Activated T-helper 17 cell treated with anti-CD3 and anti-CD28 coated beads, Interleukin-2, amount 50 U/mL, for 72 hours (primary cell): ENCODE measurements at regions not wholly inside any gene's neighbourhood (a gene's known extent, or its start where the extent isn't known, plus 50 kb on each side); places are given as distances from the start of the nearest gene placed in this dataset.

Source experiments
- ATAC-seq: fragments of 150-1000 bp; cut with Tn5 transposase; replicated peaks from 2 replicates; pipeline ENCODE4 v1.10.0; 2021; ENCODE audit warnings: mild to moderate bottlenecking, moderate library complexity
- H3K27ac Mint-ChIP-seq: one replicate; pipeline ENCODE4 v1.8.0; 2022; ENCODE audit warnings: mixed read lengths
- H3K27me3 Mint-ChIP-seq: one replicate; pipeline ENCODE4 v1.8.0; 2022; ENCODE audit warnings: mixed read lengths
- H3K36me3 Mint-ChIP-seq: one replicate; pipeline ENCODE4 v1.8.0; 2022; ENCODE audit warnings: low read depth, mild to moderate bottlenecking, mixed read lengths
- H3K4me1 Mint-ChIP-seq: one replicate; pipeline ENCODE4 v1.8.0; 2022; ENCODE audit warnings: mixed read lengths
- H3K4me3 Mint-ChIP-seq: one replicate; pipeline ENCODE4 v1.8.0; 2022; ENCODE audit warnings: mild to moderate bottlenecking, mixed read lengths
- H3K9me3 Mint-ChIP-seq: one replicate; pipeline ENCODE4 v1.8.0; 2022; ENCODE audit warnings: mixed read lengths

GRCh38 chr2:47276061-47276460 is 93.0 kb upstream of the EPCAM start:
- Mint-ChIP-seq H3K4me1 (no peaks in the 10 kb centered on the region), H3K9me3 (no peaks in the 10 kb centered on the region), H3K36me3 (no peaks in the 10 kb centered on the region), H3K4me3 (no peak overlapping the region), H3K27me3 (peaks cover 3% of the 10 kb centered on the region), H3K27ac (no peak overlapping the region)
- ATAC-seq, result no peak

GRCh38 chr2:47274054-47274782 is 94.9 kb upstream of the EPCAM start:
- H3K36me3 Mint-ChIP-seq, result no peaks in the 10 kb centered on the region
- H3K27me3 Mint-ChIP-seq, result no peaks in the 10 kb centered on the region
- no peaks in the 10 kb centered on the region for H3K4me1 Mint-ChIP-seq
- no peaks in the 10 kb centered on the region for H3K9me3 Mint-ChIP-seq
- no peak for ATAC-seq
- no peak overlapping the region for H3K4me3 Mint-ChIP-seq
- H3K27ac Mint-ChIP-seq, result no peak overlapping the region

DNA sequence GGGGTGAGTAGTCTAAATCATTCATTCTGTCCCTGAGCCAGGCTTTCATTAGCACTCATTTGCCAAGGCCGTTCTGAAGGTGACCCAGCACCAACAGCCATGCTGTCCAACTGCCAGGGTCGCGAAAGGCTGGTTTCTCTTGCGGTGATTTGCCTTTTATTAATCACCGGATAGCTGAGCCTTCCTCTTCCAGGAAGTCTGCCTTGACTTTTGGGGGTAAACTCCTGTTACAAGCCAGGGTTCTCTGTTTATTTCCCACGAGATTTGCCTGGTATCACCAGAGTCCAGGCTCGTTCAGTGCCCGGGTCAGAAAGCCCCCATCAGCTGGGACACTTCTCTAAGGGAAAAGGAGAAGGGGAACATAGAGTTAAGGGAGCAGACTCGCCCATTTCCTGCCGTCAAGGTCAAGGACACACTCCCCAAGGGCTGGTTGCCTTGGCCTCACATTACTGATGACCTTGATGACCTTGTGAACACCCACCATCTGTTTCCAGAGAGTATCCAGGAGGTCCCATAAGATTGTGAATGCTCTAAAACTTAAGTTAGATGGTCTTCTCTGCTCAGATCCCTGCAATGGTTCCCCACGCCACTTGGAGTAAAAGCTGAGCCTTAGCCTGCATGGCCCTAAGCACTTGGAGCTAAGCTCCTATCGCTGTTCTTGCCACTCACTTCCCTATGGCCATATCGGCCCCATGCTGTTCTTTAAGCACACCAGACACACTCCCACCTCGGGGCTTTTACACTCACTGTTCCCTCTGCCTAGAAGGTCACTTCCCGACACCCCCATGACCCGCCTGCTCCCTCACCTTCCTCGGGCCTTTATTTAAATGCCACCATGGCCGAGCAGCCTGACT is 96.0 kb upstream of the EPCAM start:
- no peaks in the 10 kb centered on the region for H3K36me3 Mint-ChIP-seq
- H3K4me1 Mint-ChIP-seq, result no peaks in the 10 kb centered on the region
- peak overlapping the region; percentile 50 for H3K4me3 Mint-ChIP-seq
- no peak overlapping the region for H3K27ac Mint-ChIP-seq
- ATAC-seq, result no peak
- H3K9me3 Mint-ChIP-seq, result no peaks in the 10 kb centered on the region
- H3K27me3 Mint-ChIP-seq, result no peaks in the 10 kb centered on the region

DNA sequence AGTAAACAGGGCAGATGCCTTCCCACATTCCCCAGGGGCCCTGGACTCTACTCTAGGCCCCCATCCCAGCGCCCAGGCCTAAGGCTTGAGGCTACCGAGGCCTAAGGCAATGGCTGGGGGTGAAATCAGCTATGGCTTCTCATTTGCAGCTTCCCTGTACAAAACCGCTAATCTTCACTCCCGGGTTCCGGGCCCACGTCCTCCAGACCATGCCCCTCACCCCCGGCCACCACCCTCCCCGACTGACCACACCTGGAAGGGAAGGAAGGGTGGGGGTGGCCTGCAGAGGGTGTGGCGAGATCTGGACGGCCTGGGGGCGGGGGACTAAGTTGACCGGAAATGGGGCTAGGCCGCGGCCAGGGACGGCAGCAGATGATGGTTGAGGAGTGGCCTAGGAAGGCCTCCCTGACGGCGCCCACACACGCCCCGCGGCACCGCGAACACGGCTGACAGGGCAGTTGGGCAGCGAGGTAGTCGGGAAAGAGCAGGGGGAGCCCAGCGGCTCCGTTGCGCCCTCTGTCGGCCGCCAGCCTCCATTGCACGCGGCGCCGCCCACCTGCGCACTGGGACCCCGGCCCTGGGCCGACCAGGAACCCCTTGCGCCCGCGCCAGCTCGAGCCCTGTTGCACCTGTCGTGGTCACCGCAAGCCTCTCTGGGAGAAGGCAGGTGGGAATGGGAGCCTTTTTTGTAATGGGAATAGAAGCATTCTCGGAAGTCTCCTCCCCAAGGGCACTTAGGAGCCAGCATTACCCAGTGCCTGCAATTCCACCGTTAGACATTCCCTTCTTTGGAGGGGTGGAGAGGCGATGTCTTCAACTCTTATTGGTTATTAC is 95.9 kb upstream of the CALM2 start:
- Mint-ChIP-seq H3K36me3 (no peaks in the 10 kb centered on the region), H3K9me3 (no peaks in the 10 kb centered on the region), H3K4me3 (peak overlapping the region; percentile 50), H3K27ac (peak overlapping the region; percentile 73), H3K4me1 (no peaks in the 10 kb centered on the region), H3K27me3 (no peaks in the 10 kb centered on the region)
- ATAC-seq, result peak; percentile 88

DNA sequence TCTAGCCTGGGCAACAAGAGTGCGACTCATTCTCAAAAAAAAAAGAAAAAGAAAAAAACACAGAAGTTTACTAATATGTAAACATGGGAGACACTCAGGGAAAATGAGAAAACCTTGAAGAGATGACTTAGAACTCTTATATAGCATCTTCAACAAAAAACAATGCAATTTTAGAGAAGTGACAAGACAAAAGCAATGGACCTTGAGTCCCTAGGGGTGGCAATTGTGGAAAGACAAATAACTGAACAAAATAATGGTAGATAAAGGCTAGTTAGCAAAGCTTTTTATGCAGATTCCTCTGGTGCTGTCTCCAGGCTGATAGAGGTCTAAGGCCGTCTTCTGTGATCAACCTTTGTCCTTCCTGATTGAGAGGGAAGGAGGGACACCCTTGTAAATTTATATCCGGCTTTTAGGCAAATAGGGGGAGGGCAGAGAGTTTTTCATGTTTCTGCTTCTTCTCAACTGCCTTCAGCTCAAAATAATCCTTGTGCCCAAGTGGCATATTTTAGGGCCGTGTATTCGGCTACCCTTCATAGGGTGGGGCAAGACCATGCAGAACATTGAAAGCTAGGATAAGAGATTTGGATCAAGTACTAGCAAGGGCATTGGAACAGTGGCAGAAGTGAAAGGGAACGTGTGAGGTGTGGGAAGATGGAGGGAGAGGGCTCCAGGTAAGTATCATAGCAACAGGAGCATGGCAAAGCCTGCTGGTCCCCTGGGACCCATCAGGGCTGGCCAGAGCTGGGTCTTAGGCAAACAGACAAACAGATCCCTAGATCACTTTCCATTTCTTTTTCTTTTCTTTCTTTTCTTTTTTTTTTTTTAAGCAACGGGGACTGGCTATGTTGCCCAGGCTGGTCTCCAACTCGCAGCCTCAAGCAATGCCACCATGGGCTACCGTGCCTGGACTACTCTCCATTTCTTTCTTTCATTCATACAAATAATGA is 95.0 kb upstream of the CALM2 start:
- Mint-ChIP-seq H3K4me3 (peak overlapping the region; percentile 50), H3K4me1 (no peaks in the 10 kb centered on the region), H3K36me3 (no peaks in the 10 kb centered on the region), H3K27me3 (no peaks in the 10 kb centered on the region), H3K27ac (peak overlapping the region; percentile 73), H3K9me3 (no peaks in the 10 kb centered on the region)
- no peak for ATAC-seq

DNA sequence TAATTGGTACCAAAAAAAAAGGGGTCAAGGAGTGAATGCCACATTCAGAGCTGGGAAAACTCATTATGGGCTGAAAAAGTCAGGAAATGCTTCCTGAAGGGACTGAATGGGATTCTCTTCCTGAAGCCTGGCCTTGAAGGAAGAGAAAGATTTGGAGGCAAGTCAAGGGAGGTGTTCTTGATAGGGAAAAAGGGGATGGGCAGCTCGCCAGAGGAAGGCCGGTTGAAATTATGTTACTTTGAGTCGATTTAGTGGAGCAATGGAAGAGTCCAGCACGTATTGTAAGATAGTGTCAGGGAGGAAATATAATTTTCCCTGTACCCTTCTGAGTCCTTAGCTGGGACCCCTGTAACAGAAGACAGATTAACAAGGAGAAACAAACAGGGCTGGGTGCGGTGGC is 94.1 kb upstream of the CALM2 start:
- no peaks in the 10 kb centered on the region for H3K36me3 Mint-ChIP-seq
- no peak for ATAC-seq
- no peaks in the 10 kb centered on the region for H3K27me3 Mint-ChIP-seq
- no peaks in the 10 kb centered on the region for H3K4me1 Mint-ChIP-seq
- H3K27ac Mint-ChIP-seq, result no peak overlapping the region
- no peaks in the 10 kb centered on the region for H3K9me3 Mint-ChIP-seq
- H3K4me3 Mint-ChIP-seq, result no peak overlapping the region

GRCh38 chr2:47269316-47270232 is 93.3 kb upstream of the CALM2 start:
- H3K4me1 Mint-ChIP-seq, result no peaks in the 10 kb centered on the region

GRCh38 chr2:47267711-47268086 is 91.4 kb upstream of the CALM2 start:
- H3K27me3 Mint-ChIP-seq, result no peaks in the 10 kb centered on the region
- H3K27ac Mint-ChIP-seq, result no peak overlapping the region
- no peak for ATAC-seq
- H3K4me3 Mint-ChIP-seq, result no peak overlapping the region
- H3K4me1 Mint-ChIP-seq, result no peaks in the 10 kb centered on the region
- H3K9me3 Mint-ChIP-seq, result no peaks in the 10 kb centered on the region
- H3K36me3 Mint-ChIP-seq, result no peaks in the 10 kb centered on the region

More at GRCh38 chr2:47269316-47270232, 93.3 kb upstream of the CALM2 start:
- H3K27me3 Mint-ChIP-seq, result no peaks in the 10 kb centered on the region
- no peaks in the 10 kb centered on the region for H3K36me3 Mint-ChIP-seq
- no peak for ATAC-seq
- H3K4me3 Mint-ChIP-seq, result no peak overlapping the region
- no peak overlapping the region for H3K27ac Mint-ChIP-seq
- H3K9me3 Mint-ChIP-seq, result no peaks in the 10 kb centered on the region

DNA sequence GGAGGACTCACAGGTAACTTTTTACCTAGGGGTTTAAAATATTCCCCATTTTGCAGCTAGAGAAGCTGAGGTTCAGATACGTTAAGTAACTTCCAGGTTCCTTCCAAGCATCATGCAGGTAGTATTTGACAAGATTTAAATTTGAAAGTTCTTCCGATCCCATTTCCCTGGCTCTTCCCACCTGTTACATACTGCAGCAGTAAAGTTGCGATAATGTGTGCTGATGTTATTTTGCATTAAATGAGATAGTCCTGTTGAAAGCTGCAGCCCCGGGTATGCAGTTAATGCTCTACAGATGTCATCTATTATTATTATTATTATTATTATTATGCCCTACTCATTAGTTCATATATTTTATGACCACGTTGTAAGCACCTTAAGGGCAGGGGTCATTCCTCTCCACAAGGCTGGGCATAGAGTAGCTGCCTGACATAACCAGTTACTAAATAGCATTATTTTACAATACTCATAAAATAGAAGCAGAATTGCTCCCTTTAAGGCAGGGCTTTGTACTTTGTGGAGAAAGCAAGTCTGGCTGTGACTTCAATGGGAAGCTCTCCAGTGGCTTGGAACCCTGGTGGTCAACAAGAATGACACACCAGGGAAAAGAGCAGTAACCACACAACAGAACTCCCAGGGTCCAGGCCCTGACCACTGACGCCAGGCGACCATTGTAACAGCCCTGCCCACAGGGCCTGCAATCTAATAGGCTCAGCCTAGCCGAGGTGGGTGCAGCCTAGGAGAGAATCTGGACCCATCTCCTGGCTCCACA is 90.8 kb upstream of the CALM2 start:
- no peaks in the 10 kb centered on the region for H3K4me1 Mint-ChIP-seq
- no peak overlapping the region for H3K27ac Mint-ChIP-seq
- no peaks in the 10 kb centered on the region for H3K27me3 Mint-ChIP-seq
- no peaks in the 10 kb centered on the region for H3K9me3 Mint-ChIP-seq
- ATAC-seq, result no peak
- H3K4me3 Mint-ChIP-seq, result no peak overlapping the region
- H3K36me3 Mint-ChIP-seq, result no peaks in the 10 kb centered on the region

- Mint-ChIP-seq H3K4me1 (no peaks in the 10 kb centered on the region), H3K27ac (no peak overlapping the region)
- ATAC-seq, result no peak
Measured at GRCh38 chr2:47265751-47266231, 89.5 kb upstream of the CALM2 start.

DNA sequence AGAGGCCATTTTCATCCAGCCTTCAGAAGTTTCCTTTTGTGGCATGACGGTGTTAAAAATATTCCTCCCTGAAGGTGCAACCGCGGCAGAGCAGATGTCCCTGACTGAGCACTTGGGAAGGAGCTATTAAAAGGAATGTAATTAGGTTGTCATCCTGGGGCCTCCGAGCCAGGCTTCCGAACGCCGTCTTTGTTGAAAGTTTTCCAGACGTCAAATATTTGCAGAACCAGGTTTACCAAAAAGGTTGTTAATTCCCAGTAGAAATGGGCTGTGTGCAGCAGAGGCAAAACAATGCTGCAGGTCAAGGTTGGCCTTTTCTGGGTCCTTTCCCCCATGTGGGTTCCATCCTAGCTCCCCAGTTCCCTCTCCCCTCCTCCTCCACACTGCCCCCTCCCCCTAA is 88.8 kb upstream of the CALM2 start:
- Mint-ChIP-seq H3K4me3 (no peak overlapping the region), H3K27me3 (no peaks in the 10 kb centered on the region), H3K4me1 (no peaks in the 10 kb centered on the region), H3K36me3 (no peaks in the 10 kb centered on the region), H3K9me3 (no peaks in the 10 kb centered on the region), H3K27ac (no peak overlapping the region)
- no peak for ATAC-seq

More at GRCh38 chr2:47265751-47266231, 89.5 kb upstream of the CALM2 start:
- Mint-ChIP-seq H3K4me3 (no peak overlapping the region), H3K36me3 (no peaks in the 10 kb centered on the region), H3K9me3 (no peaks in the 10 kb centered on the region), H3K27me3 (no peaks in the 10 kb centered on the region)

DNA sequence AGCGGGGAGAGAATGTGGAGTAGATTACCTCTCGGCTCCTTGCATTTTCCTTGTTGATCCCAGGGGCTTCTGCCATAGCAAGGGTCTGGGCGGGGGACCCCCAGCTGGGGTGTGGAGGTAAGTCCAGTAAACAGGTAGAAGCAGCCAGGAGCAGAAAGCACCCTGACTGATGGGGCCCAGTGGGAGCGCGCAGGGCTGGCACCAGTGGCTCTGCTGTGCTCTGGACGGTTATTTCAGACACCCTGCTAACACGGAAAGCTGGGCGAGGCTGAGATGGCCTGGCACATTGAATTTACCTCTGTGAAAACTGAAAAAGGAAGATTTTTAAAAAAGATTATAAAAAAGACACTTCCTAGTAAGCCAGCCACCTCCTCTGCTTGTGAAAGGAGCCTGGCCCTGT is 88.4 kb upstream of the CALM2 start:
- no peaks in the 10 kb centered on the region for H3K9me3 Mint-ChIP-seq

More for the DNA sequence above, 88.4 kb upstream of the CALM2 start:
- H3K27ac Mint-ChIP-seq, result no peak overlapping the region
- H3K4me1 Mint-ChIP-seq, result no peaks in the 10 kb centered on the region
- H3K4me3 Mint-ChIP-seq, result no peak overlapping the region
- ATAC-seq, result no peak
- no peaks in the 10 kb centered on the region for H3K27me3 Mint-ChIP-seq
- no peaks in the 10 kb centered on the region for H3K36me3 Mint-ChIP-seq
